HG03558 (cell line): ENCODE measurements at regions not wholly inside any gene's neighbourhood (a gene's known extent, or its start where the extent isn't known, plus 50 kb on each side); places are given as distances from the start of the nearest gene placed in this dataset.
"Not testable (repeated sequence)": the region's sequence is repeated elsewhere in the genome, so short reads cannot be mapped to it uniquely, and the experiment has no call there.

Source experiments
- ATAC-seq: cut with Tn5 transposase; IDR thresholded peaks from one replicate; pipeline ENCODE4 v1.9.1; 2021; ENCODE audit warnings: moderate number of reproducible peaks; ENCODE audit not compliant: unreplicated experiment; ENCODE audit errors: extremely low read depth

- no peak for ATAC-seq
Observed at GRCh38 chr3:158882445-158882844, 80.6 kb downstream of the MFSD1 start.

GRCh38 chr3:158896729-158897128 lies 94.9 kb downstream of the MFSD1 start:
- no peak for ATAC-seq

- no peak for ATAC-seq
Observed at GRCh38 chr3:158906749-158907148, 104.9 kb downstream of the MFSD1 start.

DNA sequence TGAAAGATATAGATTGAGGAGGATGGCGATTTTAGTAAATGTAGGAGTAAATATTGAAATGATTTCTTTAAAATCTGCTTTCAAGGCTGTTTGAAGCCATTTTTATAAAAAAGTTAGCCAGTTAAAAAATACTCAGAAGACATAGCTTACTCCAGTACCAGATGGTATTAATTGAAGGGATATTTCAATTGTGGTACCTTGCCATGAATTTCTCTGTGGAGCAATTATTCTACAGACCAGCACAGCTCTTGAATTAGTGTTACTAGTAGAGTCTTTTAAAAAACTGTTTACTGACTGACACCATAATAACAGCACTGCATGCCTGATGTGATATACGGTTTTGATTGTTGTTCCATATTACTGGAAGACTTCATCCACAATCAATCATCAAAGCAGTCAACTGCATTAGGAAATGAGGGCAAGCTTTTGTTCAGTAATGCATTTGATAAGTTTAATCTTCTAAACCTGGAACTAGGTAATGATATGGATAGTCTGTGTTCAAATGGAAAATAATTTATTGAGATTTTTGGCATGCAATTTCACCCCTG lies 106.4 kb downstream of the MFSD1 start:
- ATAC-seq: no peak

GRCh38 chr3:158909870-158910269 lies 108.0 kb downstream of the MFSD1 start:
- no peak for ATAC-seq

GRCh38 chr3:158911586-158911985 lies 109.7 kb downstream of the MFSD1 start:
- ATAC-seq: no peak

DNA sequence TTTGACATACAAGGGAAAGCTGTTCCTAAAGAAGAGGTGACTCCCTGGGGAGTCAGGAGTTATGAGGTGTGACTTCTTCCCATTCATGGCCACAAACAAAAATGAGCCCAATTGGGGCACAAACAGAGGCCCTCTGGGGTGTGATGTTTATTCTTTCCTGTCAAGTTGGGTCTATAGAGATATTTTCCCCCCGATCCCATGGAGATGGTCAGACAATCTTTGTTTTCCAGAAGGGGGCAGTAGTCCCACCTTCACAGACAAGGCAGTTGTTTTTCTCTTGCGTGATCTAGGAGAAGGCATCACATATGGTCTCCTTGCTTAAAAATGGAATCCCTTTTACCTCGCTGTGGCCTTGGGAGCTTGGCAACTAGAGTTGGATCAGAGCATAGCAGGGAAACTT lies 110.3 kb downstream of the MFSD1 start:
- no peak for ATAC-seq

DNA sequence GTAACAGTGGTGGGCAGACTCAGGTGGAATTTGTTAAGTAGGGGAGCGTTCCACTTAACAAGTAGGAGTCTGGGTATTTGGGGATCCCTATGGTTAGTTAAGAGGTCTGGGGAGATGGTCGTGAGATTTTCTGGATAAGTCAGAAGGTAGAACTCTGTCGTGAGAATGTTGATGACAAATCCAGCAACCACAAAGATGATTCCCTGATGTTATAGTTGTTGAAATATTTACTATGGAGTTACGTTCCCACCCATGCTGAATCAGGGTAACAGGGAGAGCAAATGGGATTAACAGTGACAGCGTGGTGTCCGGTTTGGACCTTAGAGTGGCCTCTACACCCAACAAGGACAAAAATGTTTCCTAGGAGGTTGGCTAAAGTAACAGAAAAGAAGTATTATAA lies 110.8 kb downstream of the MFSD1 start:
- ATAC-seq: no peak

DNA sequence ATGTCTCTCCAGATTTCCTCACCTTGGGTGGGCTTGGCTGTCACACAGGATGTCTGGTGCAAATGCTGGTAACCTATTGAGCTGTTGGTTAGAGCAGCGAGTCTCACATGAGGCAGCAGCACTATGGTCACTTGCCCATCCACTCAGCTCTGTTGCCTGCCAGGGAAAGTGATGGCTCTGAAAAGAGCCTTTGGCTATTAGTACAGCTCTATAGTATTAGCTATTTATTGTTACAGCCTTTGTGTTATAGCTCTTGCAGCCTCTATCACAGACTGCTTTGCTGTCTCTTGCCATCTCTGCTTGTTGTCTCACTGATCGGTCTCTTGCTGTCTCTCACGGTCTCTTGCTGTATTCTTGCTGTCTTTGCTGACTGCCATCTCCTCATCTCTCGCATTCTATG lies 114.3 kb downstream of the MFSD1 start:
- no peak for ATAC-seq

- ATAC-seq: no peak
Observed at GRCh38 chr3:158918008-158918407, 116.2 kb downstream of the MFSD1 start.

GRCh38 chr3:158918451-158918850 lies 116.6 kb downstream of the MFSD1 start:
- ATAC-seq: no peak

- ATAC-seq: no peak
Observed at GRCh38 chr3:158920371-158920770, 118.5 kb downstream of the MFSD1 start.

DNA sequence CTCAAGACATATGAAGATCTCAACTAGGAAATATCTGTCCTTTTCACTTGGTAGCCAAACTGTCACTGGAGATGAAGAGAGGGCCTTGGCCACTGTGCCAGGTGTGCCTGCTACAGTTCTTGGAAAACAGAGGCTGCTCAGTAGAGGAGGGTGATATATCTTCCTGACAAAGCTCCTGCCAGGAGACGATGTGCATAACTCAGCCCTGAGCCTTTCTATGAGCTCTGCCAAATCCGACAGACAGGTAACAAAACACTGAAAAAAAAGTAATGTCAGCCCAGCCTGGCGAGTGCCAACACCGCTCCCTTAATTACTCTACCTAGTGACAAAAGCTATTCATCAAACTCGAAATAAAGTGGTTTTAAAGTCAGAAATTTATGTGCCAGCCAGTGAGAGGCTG lies 123.2 kb downstream of the MFSD1 start:
- no peak for ATAC-seq

- no peak for ATAC-seq
Observed at GRCh38 chr3:158925828-158926494, 124.1 kb downstream of the MFSD1 start.

DNA sequence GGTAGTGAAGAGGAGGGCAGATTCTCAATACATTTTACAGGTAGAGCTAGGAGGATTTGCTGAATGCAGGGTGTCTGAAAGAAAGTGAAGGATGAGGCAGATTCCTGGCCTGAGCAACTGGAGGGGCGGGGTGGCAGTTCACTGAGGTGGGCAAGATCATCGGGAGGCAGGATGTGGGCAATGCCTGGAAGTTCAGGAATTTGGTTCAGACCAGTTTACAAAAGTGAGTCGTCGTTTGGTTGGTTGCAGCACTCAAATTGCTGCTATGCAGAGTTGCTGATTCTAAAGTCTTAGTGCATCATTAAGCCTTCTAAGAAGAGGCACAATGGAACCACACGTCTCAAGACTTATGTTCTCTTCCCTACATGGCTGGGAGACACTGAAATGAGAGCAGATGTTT lies 134.0 kb downstream of the MFSD1 start:
- no peak for ATAC-seq

DNA sequence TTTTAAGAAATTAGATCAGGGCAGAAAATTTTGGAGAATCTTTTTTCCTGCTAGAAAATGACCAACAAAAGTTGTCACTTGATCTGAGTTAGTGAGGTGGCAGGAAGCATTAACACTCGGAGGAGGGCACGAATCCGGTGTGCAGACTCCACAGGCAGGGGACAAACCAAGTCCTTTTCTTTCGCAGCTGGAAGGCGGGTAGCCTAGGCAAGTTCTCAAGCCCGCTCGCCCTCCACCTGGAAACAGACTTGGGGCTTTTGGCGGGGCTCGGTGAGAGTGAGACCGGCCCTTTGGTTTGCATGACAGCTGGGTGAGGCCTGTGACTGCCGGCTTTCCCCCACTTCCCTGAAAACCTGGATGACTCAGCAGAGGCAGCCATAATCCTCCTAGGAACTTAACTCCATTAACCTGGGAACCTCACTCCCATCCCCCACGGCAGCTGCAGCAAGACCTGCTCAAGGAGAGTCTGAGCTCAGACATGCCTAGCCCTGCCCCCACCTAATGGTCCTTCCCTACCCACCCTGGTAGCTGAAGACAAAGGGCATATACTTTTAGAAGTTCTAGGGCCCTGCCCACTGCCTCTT lies 134.8 kb downstream of the MFSD1 start:
- no peak for ATAC-seq

DNA sequence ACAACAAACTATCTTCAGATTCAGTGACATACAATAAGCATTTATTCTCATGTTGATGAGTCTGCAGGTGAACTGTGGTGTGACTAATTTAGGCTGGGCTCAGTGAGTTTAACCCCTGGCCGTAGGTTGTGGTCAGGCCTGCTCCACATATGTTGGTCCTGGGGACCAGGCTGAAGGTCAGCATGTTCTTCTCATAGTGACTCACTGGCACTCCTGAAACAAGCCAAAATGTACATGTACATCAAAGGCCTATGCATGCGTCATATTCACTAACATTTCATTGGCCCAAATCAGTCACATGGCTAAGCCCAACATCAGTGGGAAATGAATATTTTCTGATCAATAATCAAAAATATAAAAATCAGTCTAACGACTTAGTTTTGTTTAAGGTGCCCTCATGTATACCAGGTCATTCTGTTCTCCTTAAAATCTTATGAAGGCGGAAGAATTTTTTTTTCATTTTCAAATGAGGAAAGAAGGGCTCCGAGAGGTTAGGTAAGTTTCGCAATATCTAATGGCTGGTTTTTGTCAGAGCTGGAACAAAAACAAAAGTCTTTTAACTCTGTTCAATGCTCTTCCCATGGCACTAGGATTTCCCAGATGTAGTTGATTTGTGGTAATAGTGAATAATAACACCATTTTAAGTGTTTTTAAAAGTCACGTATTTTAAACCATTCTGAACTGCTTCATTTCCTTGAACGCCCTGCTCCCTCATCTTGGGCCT lies 148.5 kb downstream of the MFSD1 start:
- ATAC-seq: no peak

- ATAC-seq: no peak
Observed at GRCh38 chr3:158953131-158953530, 151.3 kb downstream of the MFSD1 start.

- no peak for ATAC-seq
Observed at GRCh38 chr3:158954420-158954819, 152.6 kb downstream of the MFSD1 start.

- ATAC-seq: not testable (repeated sequence)
Observed at GRCh38 chr3:158957777-158958176, 155.9 kb downstream of the MFSD1 start.

DNA sequence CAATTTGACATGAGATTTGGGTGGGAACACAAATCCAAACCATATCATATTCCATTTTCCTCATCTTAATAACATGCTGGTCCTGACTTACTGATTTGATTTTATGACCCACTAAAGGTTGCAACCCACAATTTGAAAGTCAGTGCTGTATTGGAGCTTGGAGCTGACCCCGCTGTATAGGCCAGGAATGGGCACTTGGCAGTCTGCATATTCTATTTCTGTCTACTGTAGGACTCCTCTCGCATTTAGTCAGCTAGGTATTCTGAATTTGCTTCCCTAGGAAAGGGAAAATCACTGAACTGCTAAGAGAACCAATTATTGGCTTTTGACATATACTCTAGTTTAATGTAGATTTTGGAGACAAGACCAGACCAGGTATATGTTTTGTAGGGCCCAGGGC lies 157.0 kb downstream of the MFSD1 start:
- ATAC-seq: no peak
